MCF 10A (cell line): ENCODE measurements at regions not wholly inside any gene's neighbourhood (a gene's known extent, or its start where the extent isn't known, plus 50 kb on each side); places are given as distances from the start of the nearest gene placed in this dataset.

Source experiments
- BruUV-seq: library from RNA; stranded (reverse); fragments of 400-500 nt; replicated peaks from 2 replicates; lab custom pipeline; 2021; lab: Mats Ljungman, UMichigan
- CTCF ChIA-PET: fragments of 300-600 bp; sonication (Branson Sonifier 250); formaldehyde crosslinking; extraction: SDS; loops from one replicate; lab custom pipeline; 2021; ENCODE audit warnings: antibody characterized with exemption, inconsistent platforms; lab: Yijun Ruan, JAX
- POLR2A ChIA-PET: fragments of 300-600, 350-650 bp; sonication (Branson Sonifier 250); formaldehyde crosslinking; extraction: SDS; loops from one replicate; lab custom pipeline; 2020; ENCODE audit warnings: antibody characterized with exemption, inconsistent platforms; lab: Yijun Ruan, JAX
- DNase-seq: peaks from one replicate; pipeline ENCODE4 v3.0.0-alpha.2; 2018; ENCODE audit not compliant: unreplicated experiment
- H3K27ac Mint-ChIP-seq: one replicate; pipeline ENCODE4 v1.8.0; 2022; ENCODE audit warnings: mild to moderate bottlenecking, low read depth, mixed read lengths; ENCODE audit not compliant: unreplicated experiment
- H3K27me3 Mint-ChIP-seq: one replicate; pipeline ENCODE4 v1.8.0; 2022; ENCODE audit warnings: mixed read lengths; ENCODE audit not compliant: insufficient read depth, unreplicated experiment
- H3K36me3 Mint-ChIP-seq: one replicate; pipeline ENCODE4 v1.8.0; 2022; ENCODE audit warnings: mild to moderate bottlenecking, moderate library complexity, mixed read lengths; ENCODE audit not compliant: insufficient read depth, unreplicated experiment
- H3K4me1 Mint-ChIP-seq: one replicate; pipeline ENCODE4 v1.8.0; 2022; ENCODE audit warnings: mixed read lengths; ENCODE audit not compliant: insufficient read depth, unreplicated experiment
- H3K4me3 Mint-ChIP-seq: one replicate; pipeline ENCODE4 v1.8.0; 2022; ENCODE audit warnings: mild to moderate bottlenecking, moderate library complexity, mixed read lengths; ENCODE audit not compliant: unreplicated experiment
- H3K9me3 Mint-ChIP-seq: one replicate; pipeline ENCODE4 v1.8.0; 2022; ENCODE audit warnings: mixed read lengths; ENCODE audit not compliant: unreplicated experiment
- intact Hi-C: fragments of 100-400 bp; cut with micrococcal nuclease; formaldehyde crosslinking; loops from 2 replicates; pipeline ENCODE4 v1.14.1; 2022
- TF ChIP-seq, protein P1 (sequence below): fragments of 200-600 bp; IDR thresholded peaks from one replicate; pipeline ENCODE4 v1.8.0; 2022; ENCODE audit warnings: antibody characterized with exemption, mild to moderate bottlenecking; ENCODE audit not compliant: unreplicated experiment

DNA sequence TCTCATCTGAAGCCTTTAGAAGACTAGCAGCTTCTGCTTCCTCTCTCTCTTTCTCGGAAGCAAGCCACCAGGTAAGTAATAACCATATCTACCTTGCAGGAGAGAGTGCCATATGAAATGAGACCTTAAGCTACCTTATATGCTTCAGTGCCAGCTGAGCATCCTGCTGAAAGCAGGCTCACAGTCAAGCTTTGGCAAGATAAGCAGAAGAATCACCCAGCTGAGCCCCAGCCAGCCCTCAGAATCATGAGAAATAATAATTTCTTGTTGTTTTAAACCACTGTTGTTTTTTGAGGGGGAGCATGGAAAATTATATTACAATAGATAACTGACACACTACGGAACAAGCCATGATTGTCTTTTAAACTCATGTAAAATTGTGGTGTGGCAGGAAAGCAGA lies 514.4 kb downstream of the MBD2 start:
- Mint-ChIP-seq H3K36me3 (no peaks in the 10 kb centered on the region), H3K4me1 (no peaks in the 10 kb centered on the region), H3K27ac (no peak overlapping the region), H3K27me3 (peaks cover 2% of the 10 kb centered on the region), H3K4me3 (no peak overlapping the region), H3K9me3 (peaks cover 7% of the 10 kb centered on the region)
- no TSS peak for BruUV-seq
- POLR2A ChIA-PET = interaction anchor here (0.6 kb wide), 1 partner anchor 102 kb away, joined by 3 read pairs; no protein-coding TSS in a partner anchor
- DNase-seq = no peak
- TF ChIP-seq, protein P1, sequence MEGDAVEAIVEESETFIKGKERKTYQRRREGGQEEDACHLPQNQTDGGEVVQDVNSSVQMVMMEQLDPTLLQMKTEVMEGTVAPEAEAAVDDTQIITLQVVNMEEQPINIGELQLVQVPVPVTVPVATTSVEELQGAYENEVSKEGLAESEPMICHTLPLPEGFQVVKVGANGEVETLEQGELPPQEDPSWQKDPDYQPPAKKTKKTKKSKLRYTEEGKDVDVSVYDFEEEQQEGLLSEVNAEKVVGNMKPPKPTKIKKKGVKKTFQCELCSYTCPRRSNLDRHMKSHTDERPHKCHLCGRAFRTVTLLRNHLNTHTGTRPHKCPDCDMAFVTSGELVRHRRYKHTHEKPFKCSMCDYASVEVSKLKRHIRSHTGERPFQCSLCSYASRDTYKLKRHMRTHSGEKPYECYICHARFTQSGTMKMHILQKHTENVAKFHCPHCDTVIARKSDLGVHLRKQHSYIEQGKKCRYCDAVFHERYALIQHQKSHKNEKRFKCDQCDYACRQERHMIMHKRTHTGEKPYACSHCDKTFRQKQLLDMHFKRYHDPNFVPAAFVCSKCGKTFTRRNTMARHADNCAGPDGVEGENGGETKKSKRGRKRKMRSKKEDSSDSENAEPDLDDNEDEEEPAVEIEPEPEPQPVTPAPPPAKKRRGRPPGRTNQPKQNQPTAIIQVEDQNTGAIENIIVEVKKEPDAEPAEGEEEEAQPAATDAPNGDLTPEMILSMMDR = no peak
- intact Hi-C loops = no loop called here
- CTCF ChIA-PET = interaction anchor here (0.7 kb wide), 1 partner anchor 18 kb away, joined by 3 read pairs; no protein-coding TSS in a partner anchor

DNA sequence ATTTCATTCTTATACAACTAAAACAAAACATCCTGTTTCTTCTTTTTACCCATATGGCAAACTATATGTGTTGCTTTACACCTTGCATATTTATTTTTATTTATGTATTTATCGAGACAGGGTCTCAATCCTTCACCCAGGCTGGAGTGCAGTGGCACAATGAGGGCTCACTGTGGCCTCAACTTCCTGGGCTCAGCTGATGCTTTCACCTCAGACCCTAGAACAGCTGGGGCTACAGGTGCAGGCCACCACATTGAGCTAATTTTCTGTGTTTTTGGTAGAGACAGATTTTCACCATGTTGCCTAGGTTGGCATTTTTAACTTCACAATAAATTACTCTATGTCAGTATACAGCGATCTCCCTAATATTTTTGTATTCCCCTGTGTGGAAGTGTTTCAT lies 522.0 kb downstream of the MBD2 start:
- BruUV-seq = no TSS peak
- Mint-ChIP-seq H3K4me1 (no peaks in the 10 kb centered on the region), H3K27ac (no peak overlapping the region), H3K36me3 (no peaks in the 10 kb centered on the region), H3K4me3 (no peak overlapping the region), H3K27me3 (peaks cover 28% of the 10 kb centered on the region), H3K9me3 (no peaks in the 10 kb centered on the region)
- TF ChIP-seq, protein P1 = no peak
- intact Hi-C loops = no loop called here
- DNase-seq = no peak
- ChIA-PET CTCF (no interaction called here), POLR2A (interaction anchor here (0.9 kb wide), 1 partner anchor 320 kb away, joined by 3 read pairs; no protein-coding TSS in a partner anchor)

DNA sequence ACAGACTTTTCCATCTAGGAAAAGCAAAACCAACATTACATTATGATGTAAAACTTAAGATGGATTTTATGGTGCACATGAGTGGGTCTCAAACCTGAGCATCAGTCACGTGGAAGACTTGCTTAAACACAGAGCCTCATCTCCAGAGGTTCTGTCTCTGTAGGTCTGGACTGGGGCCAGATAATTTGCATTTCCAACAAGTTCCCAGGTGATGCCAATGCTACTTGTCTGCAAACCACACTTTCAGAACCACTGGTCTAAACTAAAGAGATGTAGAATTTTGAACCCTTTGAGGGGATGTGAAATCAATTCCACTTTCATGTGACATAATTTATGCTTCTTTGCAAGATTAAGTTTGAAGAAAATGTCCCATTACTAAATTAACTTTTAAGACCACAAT lies 522.8 kb downstream of the MBD2 start:
- TF ChIP-seq, protein P1 = no peak
- Mint-ChIP-seq H3K36me3 (no peaks in the 10 kb centered on the region), H3K4me3 (no peak overlapping the region)

DNA sequence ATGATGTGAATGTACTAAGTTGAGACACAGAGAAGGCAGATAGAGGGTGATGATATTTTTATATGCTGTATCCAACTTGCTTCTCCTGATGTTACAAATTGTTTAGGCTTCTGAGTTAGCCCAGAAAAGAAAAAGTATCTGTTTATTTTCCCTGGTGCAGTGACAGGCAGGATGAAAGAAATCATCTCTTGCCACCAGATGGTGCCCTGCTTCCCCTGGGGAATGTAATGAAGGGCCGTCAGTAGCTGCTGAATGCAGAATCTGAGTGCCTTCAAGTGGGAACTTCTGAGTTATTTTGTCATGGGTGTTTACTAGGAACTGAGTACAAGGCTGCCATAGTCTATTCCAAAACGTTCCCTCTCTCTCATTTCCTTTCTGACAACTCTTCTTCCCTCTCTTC lies 525.6 kb downstream of the MBD2 start:
- TF ChIP-seq, protein P1 = peak; percentile 46
- ChIA-PET POLR2A (interaction anchor here (1.4 kb wide), 1 partner anchor 421 kb away, joined by 7 read pairs; no protein-coding TSS in a partner anchor), CTCF (interaction anchor here (0.5 to 5.6 kb wide), 25 partner anchors 8 to 494 kb away, joined by 3 to 67 read pairs (median 4); no protein-coding TSS in a partner anchor)
- no TSS peak for BruUV-seq
- peaks cover 14% of the 10 kb centered on the region for H3K27me3 Mint-ChIP-seq
- no peak overlapping the region for H3K27ac Mint-ChIP-seq
- H3K9me3 Mint-ChIP-seq = no peaks in the 10 kb centered on the region
- H3K4me1 Mint-ChIP-seq = no peaks in the 10 kb centered on the region
- peak; percentile 63 for DNase-seq
- intact Hi-C loops = loop anchor here (1.0 kb wide), 3 partner anchors 165 to 420 kb away; no protein-coding TSS in a partner anchor
- H3K4me3 Mint-ChIP-seq = no peak overlapping the region
- H3K36me3 Mint-ChIP-seq = no peaks in the 10 kb centered on the region

More for the DNA sequence above, 522.8 kb downstream of the MBD2 start:
- Mint-ChIP-seq H3K4me1 (no peaks in the 10 kb centered on the region), H3K27ac (no peak overlapping the region), H3K9me3 (no peaks in the 10 kb centered on the region), H3K27me3 (peaks cover 28% of the 10 kb centered on the region)
- no TSS peak for BruUV-seq
- no peak for DNase-seq
- POLR2A ChIA-PET = interaction anchor here (0.9 kb wide), 1 partner anchor 320 kb away, joined by 3 read pairs; no protein-coding TSS in a partner anchor
- intact Hi-C loops = no loop called here
- CTCF ChIA-PET = no interaction called here
